H9 (cell line): ENCODE measurements at regions not wholly inside any gene's neighbourhood (a gene's known extent, or its start where the extent isn't known, plus 50 kb on each side); places are given as distances from the start of the nearest gene placed in this dataset.

ENCODE experiments used
- DNase-seq: peaks from one replicate; pipeline ENCODE4 v3.0.0-alpha.2; 2017
- H2AFZ ChIP-seq: one replicate; pipeline ENCODE4 v1.6.1; 2013; ENCODE audit warnings: mild to moderate bottlenecking, low read length, control low read depth, moderate library complexity
- H2AK5ac ChIP-seq: 2 replicates; pipeline ENCODE4 v1.6.1; 2013; ENCODE audit warnings: low read length, control low read depth, mixed read lengths; ENCODE audit not compliant: insufficient read length
- H2BK120ac ChIP-seq: one replicate; pipeline ENCODE4 v1.6.1; 2013; ENCODE audit warnings: low read depth, mild to moderate bottlenecking, low read length, control low read depth, inconsistent platforms; ENCODE audit not compliant: poor library complexity, severe bottlenecking
- H2BK12ac ChIP-seq: 2 replicates; pipeline ENCODE4 v1.6.1; 2013; ENCODE audit warnings: low read length, control low read depth, mixed read lengths, low read depth; ENCODE audit not compliant: insufficient read length
- H2BK15ac ChIP-seq: 2 replicates; pipeline ENCODE4 v1.6.1; 2013; ENCODE audit warnings: low read depth, low read length, control low read depth
- H2BK20ac ChIP-seq: one replicate; pipeline ENCODE4 v1.6.1; 2013; ENCODE audit warnings: low read depth, mild to moderate bottlenecking, low read length, control low read depth, inconsistent platforms; ENCODE audit not compliant: poor library complexity, severe bottlenecking
- H2BK5ac ChIP-seq: 2 replicates; pipeline ENCODE4 v1.6.1; 2013; ENCODE audit warnings: low read length, control low read depth, mixed read lengths; ENCODE audit not compliant: insufficient read length
- H3K14ac ChIP-seq: 2 replicates; pipeline ENCODE4 v1.6.1; 2013; ENCODE audit warnings: low read length, control low read depth; ENCODE audit not compliant: insufficient read depth
- H3K18ac ChIP-seq: 2 replicates; pipeline ENCODE4 v1.6.1; 2013; ENCODE audit warnings: low read depth, mild to moderate bottlenecking, mixed read lengths, low read length, control low read depth; ENCODE audit not compliant: insufficient read length
- H3K23ac ChIP-seq: 2 replicates; pipeline ENCODE4 v1.6.1; 2013; ENCODE audit warnings: low read length, control low read depth, mixed read lengths, low read depth; ENCODE audit not compliant: insufficient read length
- H3K23me2 ChIP-seq: 2 replicates; pipeline ENCODE4 v1.6.1; 2013; ENCODE audit warnings: low read depth, mild to moderate bottlenecking, mixed read lengths, low read length, control low read depth; ENCODE audit not compliant: insufficient read length, poor library complexity, severe bottlenecking
- H3K27ac ChIP-seq: 2 replicates; pipeline ENCODE4 v1.5.1; 2013; ENCODE audit warnings: low read length, control low read depth, mixed read lengths, low read depth; ENCODE audit not compliant: insufficient read length
- H3K27me3 ChIP-seq: 2 replicates; pipeline ENCODE4 v1.6.1; 2013; ENCODE audit warnings: low read length, control low read depth, inconsistent platforms; ENCODE audit not compliant: insufficient read depth
- H3K4ac ChIP-seq: 2 replicates; pipeline ENCODE4 v1.6.1; 2013; ENCODE audit warnings: low read depth, mild to moderate bottlenecking, control low read depth, inconsistent platforms, low read length, moderate library complexity
- H3K4me1 ChIP-seq: 2 replicates; pipeline ENCODE4 v1.6.1; 2013; ENCODE audit warnings: low read length, control low read depth, inconsistent platforms; ENCODE audit not compliant: insufficient read depth
- H3K4me2 ChIP-seq: 2 replicates; pipeline ENCODE4 v1.6.1; 2013; ENCODE audit warnings: low read length, control low read depth, mixed read lengths; ENCODE audit not compliant: insufficient read length, insufficient read depth
- H3K56ac ChIP-seq: 2 replicates; pipeline ENCODE4 v1.6.1; 2013; ENCODE audit warnings: low read depth, mild to moderate bottlenecking, mixed read lengths, low read length, control low read depth; ENCODE audit not compliant: insufficient read length
- H3K79me1 ChIP-seq: 2 replicates; pipeline ENCODE4 v1.6.1; 2013; ENCODE audit warnings: low read depth, mild to moderate bottlenecking, moderate library complexity, low read length, control low read depth, inconsistent platforms; ENCODE audit not compliant: insufficient read depth, poor library complexity, severe bottlenecking
- H3K79me2 ChIP-seq: 2 replicates; pipeline ENCODE4 v1.6.1; 2013; ENCODE audit warnings: low read length, control low read depth, inconsistent platforms; ENCODE audit not compliant: insufficient read depth
- H3K9ac ChIP-seq: 2 replicates; pipeline ENCODE4 v1.6.1; 2013; ENCODE audit warnings: low read length, control low read depth, mixed read lengths; ENCODE audit not compliant: insufficient read length; ENCODE audit errors: extremely low read depth
- H3K9me3 ChIP-seq: one replicate; pipeline ENCODE4 v1.6.1; 2013; ENCODE audit warnings: low read depth, low read length, inconsistent platforms; ENCODE audit not compliant: control insufficient read depth
- H3T11ph ChIP-seq: one replicate; pipeline ENCODE4 v1.6.1; 2013; ENCODE audit warnings: mild to moderate bottlenecking, low read length, control low read depth, inconsistent platforms
- H4K20me1 ChIP-seq: one replicate; pipeline ENCODE4 v1.6.1; 2013; ENCODE audit not compliant: control insufficient read depth, insufficient read length, insufficient read depth
- H4K5ac ChIP-seq: 2 replicates; pipeline ENCODE4 v1.6.1; 2013; ENCODE audit warnings: low read depth, mild to moderate bottlenecking, mixed read lengths, low read length, control low read depth; ENCODE audit not compliant: insufficient read length
- H4K8ac ChIP-seq: replicated peaks from 2 replicates; pipeline ENCODE4 v1.6.1; 2013; ENCODE audit warnings: low read length, control low read depth, mixed read lengths, low read depth; ENCODE audit not compliant: insufficient read length
- H4K91ac ChIP-seq: 2 replicates; pipeline ENCODE4 v1.6.1; 2013; ENCODE audit warnings: low read depth, mild to moderate bottlenecking, moderate library complexity, mixed read lengths, low read length, control low read depth; ENCODE audit not compliant: insufficient read length
- H3K27ac Mint-ChIP-seq, 3 experiments: 2 replicates in 2 of 3; 3 replicates in 1 of 3; pipeline ENCODE4 v1.8.0; 2020 to 2021; ENCODE audit warnings: mixed read lengths in 3 of 3, mild to moderate bottlenecking in 1 of 3, moderate library complexity in 1 of 3
- H3K27me3 Mint-ChIP-seq: 2 replicates; pipeline ENCODE4 v1.8.0; 2021; ENCODE audit warnings: low read depth, mild to moderate bottlenecking, moderate library complexity, mixed read lengths
- H3K36me3 Mint-ChIP-seq, 3 experiments: 2 replicates in 2 of 3; 3 replicates in 1 of 3; pipeline ENCODE4 v1.8.0; 2020 to 2021; ENCODE audit warnings: low read depth in 3 of 3, mixed read lengths in 3 of 3; ENCODE audit not compliant: insufficient read depth in 1 of 3
- H3K4me1 Mint-ChIP-seq, 2 experiments: 2 replicates each; pipeline ENCODE4 v1.8.0; 2020; ENCODE audit warnings: mixed read lengths in 2 of 2
- H3K4me3 Mint-ChIP-seq, 2 experiments: 2 replicates in 1 of 2; 3 replicates in 1 of 2; pipeline ENCODE4 v1.8.0; 2020 to 2021; ENCODE audit warnings: mild to moderate bottlenecking in 2 of 2, mixed read lengths in 2 of 2, moderate library complexity in 1 of 2
- H3K9me3 Mint-ChIP-seq, 2 experiments: 2 replicates in 1 of 2; 3 replicates in 1 of 2; pipeline ENCODE4 v1.8.0; 2020; ENCODE audit warnings: mild to moderate bottlenecking in 2 of 2, mixed read lengths in 2 of 2, moderate library complexity in 1 of 2
- WGBS: extraction: QIAGEN DNeasy Blood & Tissue Kit; methylation state at CpG from one replicate; pipeline ENCODE4 v1.1.7; 2013; ENCODE audit warnings: missing lambda C conversion rate, low lambda C conversion rate, mixed read lengths; ENCODE audit not compliant: insufficient read length; ENCODE audit errors: extremely low coverage; 5-methylcytosine and 5-hydroxymethylcytosine counted together
- TF ChIP-seq, protein P1 (sequence below): fragments of 200-600 bp; sonication (generic); conservative IDR thresholded peaks from 3 replicates; pipeline ENCODE4 v1.8.0; 2021; ENCODE audit warnings: antibody characterized with exemption, mild to moderate bottlenecking

DNA sequence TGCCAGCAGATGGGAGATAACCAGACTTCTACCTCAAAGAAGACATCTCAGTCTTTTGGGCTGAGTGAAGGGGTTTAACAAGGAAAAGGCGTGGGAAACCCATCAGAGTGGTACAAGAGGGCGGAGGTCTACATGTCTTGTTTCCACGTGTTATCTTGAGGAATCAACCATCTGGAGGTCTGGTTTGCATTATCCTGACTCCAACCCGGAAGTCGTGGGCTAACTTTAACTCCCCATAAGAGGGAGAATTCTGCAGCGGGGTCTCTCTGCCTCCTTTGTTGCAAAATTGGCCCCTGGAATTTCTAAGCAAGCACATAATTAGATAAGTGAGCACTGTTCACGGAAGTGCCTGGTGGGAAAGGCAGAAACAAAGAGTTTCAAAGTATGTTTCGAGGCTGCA, 398.7 kb upstream of the C16orf82 start:
- H2BK12ac ChIP-seq: no peak overlapping the region
- no peak overlapping the region for H2BK20ac ChIP-seq
- Mint-ChIP-seq H3K4me1 (peaks cover 15 to 22% of the 10 kb centered on the region in 2 experiments), H3K4me3 (no peak overlapping the region), H3K9me3 (no peaks in the 10 kb centered on the region), H3K36me3 (no peaks in the 10 kb centered on the region), H3K27me3 (peaks cover 6% of the 10 kb centered on the region), H3K27ac (no peak overlapping the region)
- H3K56ac ChIP-seq: no peak overlapping the region
- no peaks in the 10 kb centered on the region for H3K79me1 ChIP-seq
- no peak overlapping the region for H4K5ac ChIP-seq
- H4K8ac ChIP-seq: no peak overlapping the region
- no peak for DNase-seq
- H3K9me3 ChIP-seq: no peaks in the 10 kb centered on the region
- H3K23me2 ChIP-seq: no peaks in the 10 kb centered on the region
- H4K20me1 ChIP-seq: no peaks in the 10 kb centered on the region
- H3K79me2 ChIP-seq: no peaks in the 10 kb centered on the region
- no peak overlapping the region for H3K27ac ChIP-seq
- H3K4ac ChIP-seq: no peak overlapping the region
- H3K14ac ChIP-seq: no peak overlapping the region
- H2BK120ac ChIP-seq: no peak overlapping the region
- no peak overlapping the region for H2BK5ac ChIP-seq
- TF ChIP-seq, protein P1, sequence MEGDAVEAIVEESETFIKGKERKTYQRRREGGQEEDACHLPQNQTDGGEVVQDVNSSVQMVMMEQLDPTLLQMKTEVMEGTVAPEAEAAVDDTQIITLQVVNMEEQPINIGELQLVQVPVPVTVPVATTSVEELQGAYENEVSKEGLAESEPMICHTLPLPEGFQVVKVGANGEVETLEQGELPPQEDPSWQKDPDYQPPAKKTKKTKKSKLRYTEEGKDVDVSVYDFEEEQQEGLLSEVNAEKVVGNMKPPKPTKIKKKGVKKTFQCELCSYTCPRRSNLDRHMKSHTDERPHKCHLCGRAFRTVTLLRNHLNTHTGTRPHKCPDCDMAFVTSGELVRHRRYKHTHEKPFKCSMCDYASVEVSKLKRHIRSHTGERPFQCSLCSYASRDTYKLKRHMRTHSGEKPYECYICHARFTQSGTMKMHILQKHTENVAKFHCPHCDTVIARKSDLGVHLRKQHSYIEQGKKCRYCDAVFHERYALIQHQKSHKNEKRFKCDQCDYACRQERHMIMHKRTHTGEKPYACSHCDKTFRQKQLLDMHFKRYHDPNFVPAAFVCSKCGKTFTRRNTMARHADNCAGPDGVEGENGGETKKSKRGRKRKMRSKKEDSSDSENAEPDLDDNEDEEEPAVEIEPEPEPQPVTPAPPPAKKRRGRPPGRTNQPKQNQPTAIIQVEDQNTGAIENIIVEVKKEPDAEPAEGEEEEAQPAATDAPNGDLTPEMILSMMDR: no peak
- no peak overlapping the region for H2AFZ ChIP-seq
- no peak overlapping the region for H4K91ac ChIP-seq
- no peak overlapping the region for H3K18ac ChIP-seq
- H3T11ph ChIP-seq: no peak overlapping the region
- no CpG with 5 or more reads among the region's 8 CpGs for WGBS
- H2AK5ac ChIP-seq: no peak overlapping the region
- H3K23ac ChIP-seq: no peak overlapping the region
- H3K27me3 ChIP-seq: no peaks in the 10 kb centered on the region
- no peak overlapping the region for H3K9ac ChIP-seq
- no peak overlapping the region for H3K4me2 ChIP-seq
- H2BK15ac ChIP-seq: no peak overlapping the region
- H3K4me1 ChIP-seq: no peaks in the 10 kb centered on the region; the same call in 1 of the 2 replicates
